ENCODE measurements at regions not wholly inside any gene's neighbourhood (a gene's known extent, or its start where the extent isn't known, plus 50 kb on each side); places are given as distances from the start of the nearest gene placed in this dataset.

DNA sequence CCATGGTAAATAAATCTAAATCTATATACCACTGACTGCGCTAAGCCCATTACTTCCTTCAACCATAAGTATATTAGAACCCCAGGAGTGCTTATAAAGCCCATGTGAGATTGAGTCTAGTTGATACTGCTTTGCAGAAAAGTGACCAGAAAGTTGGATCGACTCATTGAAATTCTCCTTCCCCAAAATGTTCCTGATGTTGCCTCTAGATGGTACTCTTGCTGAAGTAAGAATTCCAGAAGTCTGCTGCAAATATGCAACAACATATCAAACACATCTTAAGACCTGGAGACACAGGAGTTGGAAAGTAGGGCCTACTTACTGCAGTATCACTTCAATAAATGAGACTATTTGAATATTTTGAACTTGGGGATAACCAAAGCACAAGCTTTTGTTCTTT, 550.8 kb downstream of the IPMK start:
- ChIA-PET CTCF (interaction anchor here (2.2 kb wide), 1 partner anchor 348 kb away, joined by 15 read pairs; no protein-coding TSS in a partner anchor), POLR2A (no interaction called here)
- Histone ChIP-seq H3K27ac (ENCODE audit: low read depth, low read length) (no peak overlapping the region), H3K9me3 (ENCODE audit: control insufficient read depth, insufficient read depth, low read length) (no peaks in the 10 kb centered on the region; the same call in 1 of the 2 replicates), H3K27me3 (ENCODE audit: control insufficient read depth, insufficient read depth, low read length) (no peaks in the 10 kb centered on the region), H3K4me3 (ENCODE audit: low read depth, low read length) (no peak overlapping the region)
- no peak for DNase-seq (ENCODE audit: low read depth, low spot score)
- TF ChIP-seq, protein P1, sequence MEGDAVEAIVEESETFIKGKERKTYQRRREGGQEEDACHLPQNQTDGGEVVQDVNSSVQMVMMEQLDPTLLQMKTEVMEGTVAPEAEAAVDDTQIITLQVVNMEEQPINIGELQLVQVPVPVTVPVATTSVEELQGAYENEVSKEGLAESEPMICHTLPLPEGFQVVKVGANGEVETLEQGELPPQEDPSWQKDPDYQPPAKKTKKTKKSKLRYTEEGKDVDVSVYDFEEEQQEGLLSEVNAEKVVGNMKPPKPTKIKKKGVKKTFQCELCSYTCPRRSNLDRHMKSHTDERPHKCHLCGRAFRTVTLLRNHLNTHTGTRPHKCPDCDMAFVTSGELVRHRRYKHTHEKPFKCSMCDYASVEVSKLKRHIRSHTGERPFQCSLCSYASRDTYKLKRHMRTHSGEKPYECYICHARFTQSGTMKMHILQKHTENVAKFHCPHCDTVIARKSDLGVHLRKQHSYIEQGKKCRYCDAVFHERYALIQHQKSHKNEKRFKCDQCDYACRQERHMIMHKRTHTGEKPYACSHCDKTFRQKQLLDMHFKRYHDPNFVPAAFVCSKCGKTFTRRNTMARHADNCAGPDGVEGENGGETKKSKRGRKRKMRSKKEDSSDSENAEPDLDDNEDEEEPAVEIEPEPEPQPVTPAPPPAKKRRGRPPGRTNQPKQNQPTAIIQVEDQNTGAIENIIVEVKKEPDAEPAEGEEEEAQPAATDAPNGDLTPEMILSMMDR (IDR thresholded peaks at IDR 0.05; ENCODE audit: low read depth, low read length): peak; percentile 36; the same call in 1 of the 2 replicates

DNA sequence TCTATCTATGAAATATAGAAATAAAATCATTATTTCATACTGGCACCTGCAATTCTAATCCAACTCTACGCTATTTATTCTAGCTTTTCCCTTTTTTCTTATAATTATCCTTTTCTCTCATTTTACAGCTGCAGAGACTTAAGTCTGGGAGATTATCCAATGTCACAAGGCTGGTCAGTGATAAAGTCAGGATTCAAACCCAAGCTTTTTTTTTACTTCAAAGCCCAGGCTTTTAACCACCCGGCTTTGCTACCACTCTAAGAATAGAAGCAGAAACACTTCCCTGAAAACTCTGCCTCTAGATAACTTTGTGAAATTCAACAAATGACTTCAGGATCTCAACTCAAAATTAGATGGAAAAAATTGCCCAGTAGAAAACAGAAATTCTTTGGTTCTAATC, 552.5 kb downstream of the IPMK start:
- POLR2A ChIA-PET: no interaction called here
- no peak overlapping the region for H3K27ac ChIP-seq (ENCODE audit: low read depth, low read length)
- H3K27me3 ChIP-seq (ENCODE audit: control insufficient read depth, insufficient read depth, low read length): no peaks in the 10 kb centered on the region
- TF ChIP-seq, protein P1 (IDR thresholded peaks at IDR 0.05; ENCODE audit: low read depth, low read length): no peak
- CTCF ChIA-PET: interaction anchor here (1.1 kb wide), 1 partner anchor 350 kb away, joined by 5 read pairs; no protein-coding TSS in a partner anchor
- DNase-seq (ENCODE audit: low read depth, low spot score): no peak
- no peak overlapping the region for H3K4me3 ChIP-seq (ENCODE audit: low read depth, low read length)
- no peaks in the 10 kb centered on the region; the same call in 1 of the 2 replicates for H3K9me3 ChIP-seq (ENCODE audit: control insufficient read depth, insufficient read depth, low read length)

GRCh38 chr10:57707300-57707658, 560.4 kb downstream of the IPMK start:
- ChIA-PET POLR2A (no interaction called here), CTCF (interaction anchor here (0.6 kb wide), 1 partner anchor 11 kb away, joined by 5 read pairs; no protein-coding TSS in a partner anchor)
- TF ChIP-seq, protein P1 (IDR thresholded peaks at IDR 0.05; ENCODE audit: low read depth, low read length): no peak
- 0 out of 2 replicates have a peak, but pooled peaks cover 2% of the 10 kb centered on the region for H3K9me3 ChIP-seq (ENCODE audit: control insufficient read depth, insufficient read depth, low read length)
- H3K27me3 ChIP-seq (ENCODE audit: control insufficient read depth, insufficient read depth, low read length): no peaks in the 10 kb centered on the region
- no peak overlapping the region for H3K27ac ChIP-seq (ENCODE audit: low read depth, low read length)
- no peak overlapping the region for H3K4me3 ChIP-seq (ENCODE audit: low read depth, low read length)
- DNase-seq (ENCODE audit: low read depth, low spot score): no peak

DNA sequence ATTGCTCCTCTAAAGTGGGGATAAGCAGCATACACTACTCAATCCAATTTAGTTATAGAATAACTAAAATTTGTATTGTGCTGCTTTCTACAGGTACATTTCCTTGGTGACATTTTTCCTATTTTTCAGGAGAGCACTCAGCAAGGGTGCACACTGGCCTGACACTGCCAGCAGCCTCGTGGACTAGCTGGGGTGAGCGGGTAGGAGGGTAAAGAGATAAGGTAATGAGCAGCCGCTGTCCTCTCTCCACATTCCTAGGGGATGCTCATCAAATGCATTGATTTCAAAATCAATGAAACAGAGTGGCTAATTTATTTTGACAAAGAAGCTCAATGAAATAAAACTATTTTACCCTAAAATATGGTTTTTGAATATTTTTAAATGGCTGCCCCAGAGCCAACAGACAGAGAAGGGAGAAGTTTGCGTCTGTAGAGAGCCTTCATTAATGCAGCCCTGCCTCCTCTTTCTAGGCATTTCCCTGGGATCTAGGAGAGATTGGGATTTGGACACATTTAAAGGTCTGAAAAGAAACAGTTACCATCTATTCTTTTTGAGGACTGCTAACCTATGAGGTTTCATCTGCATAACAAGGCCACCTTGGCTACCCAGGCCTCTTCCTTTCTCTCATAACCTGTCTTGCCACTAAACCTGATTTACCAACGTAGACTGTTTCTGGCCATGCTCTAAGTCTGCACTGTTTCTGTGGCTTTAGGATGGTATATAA, 561.0 kb downstream of the IPMK start:
- Histone ChIP-seq H3K27me3 (ENCODE audit: control insufficient read depth, insufficient read depth, low read length) (no peaks in the 10 kb centered on the region), H3K4me3 (ENCODE audit: low read depth, low read length) (no peak overlapping the region), H3K27ac (ENCODE audit: low read depth, low read length) (no peak overlapping the region), H3K9me3 (ENCODE audit: control insufficient read depth, insufficient read depth, low read length) (0 out of 2 replicates have a peak, but pooled peaks cover 2% of the 10 kb centered on the region)
- DNase-seq (ENCODE audit: low read depth, low spot score): no peak
- CTCF ChIA-PET: interaction anchor here (0.6 kb wide), 1 partner anchor 10 kb away, joined by 5 read pairs; no protein-coding TSS in a partner anchor
- POLR2A ChIA-PET: no interaction called here
- TF ChIP-seq, protein P1 (IDR thresholded peaks at IDR 0.05; ENCODE audit: low read depth, low read length): no peak

- POLR2A ChIA-PET: no interaction called here
Measured at GRCh38 chr10:57706016-57706415, 561.7 kb downstream of the IPMK start.

More at GRCh38 chr10:57706016-57706415, 561.7 kb downstream of the IPMK start:
- Histone ChIP-seq H3K27ac (ENCODE audit: low read depth, low read length) (no peak overlapping the region), H3K27me3 (ENCODE audit: control insufficient read depth, insufficient read depth, low read length) (no peaks in the 10 kb centered on the region), H3K9me3 (ENCODE audit: control insufficient read depth, insufficient read depth, low read length) (0 out of 2 replicates have a peak, but pooled peaks cover 2% of the 10 kb centered on the region), H3K4me3 (ENCODE audit: low read depth, low read length) (no peak overlapping the region)
- no peak for DNase-seq (ENCODE audit: low read depth, low spot score)
- TF ChIP-seq, protein P1 (IDR thresholded peaks at IDR 0.05; ENCODE audit: low read depth, low read length): no peak
- CTCF ChIA-PET: no interaction called here

Data from AG04450 (cell line).